Breast epithelium (tissue), 3 donors: ENCODE measurements at regions not wholly inside any gene's neighbourhood (a gene's known extent, or its start where the extent isn't known, plus 50 kb on each side); places are given as distances from the start of the nearest gene placed in this dataset.
"Not testable (repeated sequence)": the region's sequence is repeated elsewhere in the genome, so short reads cannot be mapped to it uniquely, and the experiment has no call there.

Experiments used
- POLR2A ChIP-seq: fragments of 450-650 bp; IDR thresholded peaks from one replicate; pipeline ENCODE4 v1.6.1; 2016; ENCODE audit warnings: antibody characterized with exemption, mild to moderate bottlenecking, moderate library complexity
- POLR2AphosphoS5 ChIP-seq, 3 donors: sonication (generic); formaldehyde crosslinking; IDR thresholded peaks; one replicate each; pipeline ENCODE4 v1.6.1; 2017; ENCODE audit warnings: antibody characterized with exemption in 3 of 3
- TF ChIP-seq, protein P1 (sequence below), 3 donors: fragments of 450-650 bp; IDR thresholded peaks; one replicate each; pipeline ENCODE4 v1.5.1; 2016 to 2017; ENCODE audit warnings: antibody characterized with exemption in 3 of 3, mild to moderate bottlenecking in 3 of 3, moderate library complexity in 3 of 3

GRCh38 chr10:38448614-38449355, 354.6 kb downstream of the ZNF37A start:
- TF ChIP-seq, protein P1, sequence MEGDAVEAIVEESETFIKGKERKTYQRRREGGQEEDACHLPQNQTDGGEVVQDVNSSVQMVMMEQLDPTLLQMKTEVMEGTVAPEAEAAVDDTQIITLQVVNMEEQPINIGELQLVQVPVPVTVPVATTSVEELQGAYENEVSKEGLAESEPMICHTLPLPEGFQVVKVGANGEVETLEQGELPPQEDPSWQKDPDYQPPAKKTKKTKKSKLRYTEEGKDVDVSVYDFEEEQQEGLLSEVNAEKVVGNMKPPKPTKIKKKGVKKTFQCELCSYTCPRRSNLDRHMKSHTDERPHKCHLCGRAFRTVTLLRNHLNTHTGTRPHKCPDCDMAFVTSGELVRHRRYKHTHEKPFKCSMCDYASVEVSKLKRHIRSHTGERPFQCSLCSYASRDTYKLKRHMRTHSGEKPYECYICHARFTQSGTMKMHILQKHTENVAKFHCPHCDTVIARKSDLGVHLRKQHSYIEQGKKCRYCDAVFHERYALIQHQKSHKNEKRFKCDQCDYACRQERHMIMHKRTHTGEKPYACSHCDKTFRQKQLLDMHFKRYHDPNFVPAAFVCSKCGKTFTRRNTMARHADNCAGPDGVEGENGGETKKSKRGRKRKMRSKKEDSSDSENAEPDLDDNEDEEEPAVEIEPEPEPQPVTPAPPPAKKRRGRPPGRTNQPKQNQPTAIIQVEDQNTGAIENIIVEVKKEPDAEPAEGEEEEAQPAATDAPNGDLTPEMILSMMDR (IDR thresholded peaks at IDR 0.05): not testable (repeated sequence)
- TF ChIP-seq POLR2A; POLR2AphosphoS5 (IDR thresholded peaks at IDR 0.05): not testable (repeated sequence)
